ENCODE measurements at regions not wholly inside any gene's neighbourhood (a gene's known extent, or its start where the extent isn't known, plus 50 kb on each side); places are given as distances from the start of the nearest gene placed in this dataset.
"Not testable (repeated sequence)": the region's sequence is repeated elsewhere in the genome, so short reads cannot be mapped to it uniquely, and the experiment has no call there.

- ATAC-seq, result no peak
- Mint-ChIP-seq H3K4me1 (no peaks in the 10 kb centered on the region), H3K36me3 (ENCODE audit: low read depth) (no peaks in the 10 kb centered on the region), H3K4me3 (no peak overlapping the region), H3K27ac (no peak overlapping the region), H3K9me3 (peaks cover 9% of the 10 kb centered on the region), H3K27me3 (no peaks in the 10 kb centered on the region)
- no peak for DNase-seq
These were observed 224.6 kb downstream of the FAT3 start for GRCh38 chr11:92449222-92449621.

- DNase-seq, result no peak
- no peak for ATAC-seq
- H3K36me3 Mint-ChIP-seq (ENCODE audit: low read depth), result no peaks in the 10 kb centered on the region
These were observed 225.2 kb downstream of the FAT3 start for GRCh38 chr11:92449780-92450179.

DNA sequence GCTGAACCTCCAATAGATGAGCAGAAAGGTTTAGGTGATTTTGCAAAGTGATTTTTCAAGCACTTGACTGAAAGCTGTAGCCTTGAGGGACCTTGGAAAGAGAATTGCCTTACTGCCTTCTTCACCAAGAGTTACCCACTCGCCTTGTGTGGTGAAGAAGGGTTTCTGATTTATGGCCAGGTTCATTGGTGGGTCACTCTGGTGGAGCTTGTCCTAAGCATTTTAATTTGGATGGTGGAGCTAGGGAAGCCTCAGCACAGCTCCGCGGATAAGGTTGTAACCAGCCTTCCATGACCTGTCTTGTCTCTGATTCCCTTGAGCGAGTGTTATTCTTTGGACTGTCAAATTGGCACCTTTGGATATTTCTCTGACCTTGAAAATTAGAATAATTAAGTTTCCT lies 226.4 kb downstream of the FAT3 start:
- Mint-ChIP-seq H3K27ac (no peak overlapping the region), H3K36me3 (ENCODE audit: low read depth) (no peaks in the 10 kb centered on the region), H3K9me3 (peaks cover 9% of the 10 kb centered on the region), H3K27me3 (no peaks in the 10 kb centered on the region), H3K4me1 (no peaks in the 10 kb centered on the region), H3K4me3 (no peak overlapping the region)
- DNase-seq, result no peak
- no peak for ATAC-seq

More at GRCh38 chr11:92449780-92450179, 225.2 kb downstream of the FAT3 start:
- Mint-ChIP-seq H3K27me3 (no peaks in the 10 kb centered on the region), H3K9me3 (peaks cover 9% of the 10 kb centered on the region), H3K27ac (no peak overlapping the region), H3K4me1 (no peaks in the 10 kb centered on the region), H3K4me3 (no peak overlapping the region)

DNA sequence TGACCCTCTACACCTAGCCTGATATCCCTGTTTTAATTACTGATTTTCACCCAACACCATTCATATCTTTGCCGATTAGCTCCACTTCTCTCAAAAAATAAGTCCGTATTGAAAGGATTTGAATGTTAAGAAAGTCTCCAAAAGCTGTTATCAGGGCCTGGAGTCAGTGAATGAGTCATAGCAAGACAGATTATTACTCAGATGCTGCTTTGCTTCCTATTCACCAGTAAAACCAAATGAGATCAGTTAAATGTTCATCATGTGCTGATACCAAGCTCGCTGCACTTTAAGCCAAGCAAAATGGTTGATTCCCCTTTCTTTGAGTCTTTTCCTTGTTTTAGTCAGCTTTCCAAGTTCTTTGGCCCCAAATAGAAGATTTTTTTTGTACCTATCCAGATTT lies 228.4 kb downstream of the FAT3 start:
- Mint-ChIP-seq H3K27ac (no peak overlapping the region), H3K4me1 (no peaks in the 10 kb centered on the region), H3K36me3 (ENCODE audit: low read depth) (no peaks in the 10 kb centered on the region), H3K4me3 (no peak overlapping the region), H3K9me3 (peaks cover 9% of the 10 kb centered on the region), H3K27me3 (no peaks in the 10 kb centered on the region)
- ATAC-seq (no peak), DNase-seq (no peak)

DNA sequence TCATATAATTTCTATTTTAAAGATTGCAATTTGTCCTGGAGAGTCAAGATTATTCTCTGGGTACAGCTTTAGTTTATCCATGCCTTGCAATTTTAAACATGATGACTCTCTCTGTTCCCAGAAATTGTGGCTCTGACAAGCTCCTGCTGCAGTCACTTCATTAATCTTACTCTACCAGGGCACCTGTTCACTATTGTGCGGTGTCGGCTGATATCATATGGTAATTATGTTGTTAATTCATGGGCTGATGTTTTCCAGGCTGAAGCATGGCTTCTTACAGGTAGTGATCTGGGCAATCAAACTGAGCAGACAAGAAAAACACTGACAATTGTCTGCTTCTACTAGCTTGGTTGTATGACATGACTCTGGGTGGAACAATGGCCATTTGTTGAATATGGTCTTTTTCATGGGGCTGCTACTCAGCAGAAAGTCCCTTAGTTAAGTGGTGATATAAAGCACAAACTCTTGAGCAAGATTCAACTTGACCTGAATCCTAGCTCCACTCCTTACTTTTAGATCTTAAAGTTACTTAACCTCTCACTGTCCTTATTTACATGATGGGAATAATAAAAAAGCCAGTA lies 230.7 kb downstream of the FAT3 start:
- Mint-ChIP-seq H3K27me3 (no peaks in the 10 kb centered on the region), H3K27ac (no peak overlapping the region), H3K4me3 (no peak overlapping the region), H3K4me1 (no peaks in the 10 kb centered on the region), H3K36me3 (ENCODE audit: low read depth) (no peaks in the 10 kb centered on the region), H3K9me3 (peaks cover 9% of the 10 kb centered on the region)
- no peak for DNase-seq
- no peak for ATAC-seq

DNA sequence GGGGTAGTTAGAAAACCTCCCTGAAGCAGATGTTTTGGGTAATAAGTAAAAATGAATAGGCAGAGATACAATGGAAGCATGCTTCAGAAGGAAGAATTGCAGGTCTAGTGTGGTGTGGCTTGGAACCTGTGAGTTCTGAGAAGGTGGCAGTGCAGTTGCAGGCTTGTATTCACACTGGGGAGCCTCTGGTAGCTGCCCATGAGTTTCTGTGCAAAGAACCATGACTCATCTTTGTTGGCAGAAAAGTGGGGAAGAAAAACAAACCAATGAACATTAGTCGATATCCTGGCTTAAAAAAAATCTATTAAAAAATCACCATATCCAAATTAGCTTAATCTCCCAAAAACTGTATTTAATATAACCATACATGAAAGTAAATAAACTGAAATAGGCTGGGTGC lies 232.6 kb downstream of the FAT3 start:
- Mint-ChIP-seq H3K27ac (no peak overlapping the region), H3K27me3 (no peaks in the 10 kb centered on the region), H3K9me3 (peaks cover 5% of the 10 kb centered on the region), H3K4me3 (no peak overlapping the region), H3K4me1 (no peaks in the 10 kb centered on the region), H3K36me3 (ENCODE audit: low read depth) (no peaks in the 10 kb centered on the region)
- ATAC-seq (no peak), DNase-seq (no peak)

DNA sequence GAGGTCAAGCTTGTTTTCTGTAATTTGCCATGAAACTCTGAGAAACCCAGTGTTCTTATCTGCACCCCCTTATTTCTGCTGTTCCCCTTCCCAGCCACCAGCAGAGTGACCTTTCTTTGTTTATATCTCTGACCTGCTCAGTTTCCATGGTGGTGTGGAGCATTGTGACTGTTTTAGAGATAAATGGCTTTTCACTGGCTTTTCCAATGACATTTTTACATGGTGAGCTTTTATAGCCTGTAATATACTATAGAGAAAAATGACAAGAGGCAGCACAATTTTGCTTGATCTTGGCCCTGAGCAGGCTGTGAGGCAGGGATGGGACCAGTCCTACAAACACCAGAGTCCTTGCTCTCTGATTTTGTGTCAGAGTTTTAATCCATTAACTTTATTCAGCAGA lies 233.9 kb downstream of the FAT3 start:
- ATAC-seq (no peak), DNase-seq (no peak)
- Mint-ChIP-seq H3K4me3 (no peak overlapping the region), H3K4me1 (no peaks in the 10 kb centered on the region), H3K9me3 (no peaks in the 10 kb centered on the region), H3K27ac (no peak overlapping the region), H3K36me3 (ENCODE audit: low read depth) (no peaks in the 10 kb centered on the region), H3K27me3 (no peaks in the 10 kb centered on the region)

DNA sequence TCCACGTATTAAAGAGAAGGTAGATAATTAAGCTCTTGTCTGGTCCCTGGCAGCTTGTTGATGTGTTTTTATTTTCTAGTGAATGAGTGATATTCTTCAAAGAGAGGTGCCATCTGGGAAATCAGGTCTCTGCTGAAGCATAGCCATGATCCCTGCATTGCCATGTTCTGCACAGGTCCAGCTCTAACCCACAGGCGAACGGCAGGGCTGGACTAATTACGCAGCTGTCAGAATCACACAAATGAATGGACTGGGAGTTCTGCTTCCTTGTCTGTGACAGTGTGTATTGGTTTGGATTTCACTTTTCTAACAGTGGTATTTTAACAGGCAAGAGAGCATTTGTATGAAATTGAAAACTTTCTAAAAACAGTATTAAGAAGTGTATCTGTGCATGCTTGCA lies 235.6 kb downstream of the FAT3 start:
- no peak overlapping the region for H3K4me3 Mint-ChIP-seq
- no peak overlapping the region for H3K27ac Mint-ChIP-seq
- H3K9me3 Mint-ChIP-seq, result no peaks in the 10 kb centered on the region
- H3K4me1 Mint-ChIP-seq, result no peaks in the 10 kb centered on the region
- DNase-seq (no peak), ATAC-seq (no peak)
- H3K36me3 Mint-ChIP-seq (ENCODE audit: low read depth), result no peaks in the 10 kb centered on the region
- peaks cover 2% of the 10 kb centered on the region for H3K27me3 Mint-ChIP-seq

- Mint-ChIP-seq H3K36me3 (ENCODE audit: low read depth) (no peaks in the 10 kb centered on the region), H3K9me3 (no peaks in the 10 kb centered on the region), H3K27me3 (peaks cover 2% of the 10 kb centered on the region), H3K27ac (no peak overlapping the region), H3K4me1 (no peaks in the 10 kb centered on the region), H3K4me3 (no peak overlapping the region)
- ATAC-seq, result no peak
- DNase-seq, result no peak
These were observed 236.8 kb downstream of the FAT3 start for GRCh38 chr11:92461447-92461846.

DNA sequence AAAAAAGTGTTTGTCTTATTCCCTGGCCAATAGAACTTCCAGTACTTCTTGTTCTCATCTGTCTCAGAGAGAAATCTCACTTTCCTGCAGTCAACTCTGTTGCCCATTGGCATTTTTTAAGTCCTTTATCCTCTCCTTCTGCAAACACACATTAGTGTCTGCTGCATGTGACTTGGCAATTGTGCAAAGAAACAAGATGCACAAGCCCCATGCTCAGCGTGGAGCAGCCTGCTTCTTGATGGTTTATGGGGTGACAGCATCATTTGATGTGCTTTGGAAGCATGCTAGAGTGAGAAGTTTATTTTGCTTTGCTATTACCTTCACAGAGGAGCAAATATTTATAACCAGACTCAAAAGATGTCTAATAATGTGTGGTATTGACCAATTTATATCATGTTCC lies 238.2 kb downstream of the FAT3 start:
- Mint-ChIP-seq H3K4me1 (no peaks in the 10 kb centered on the region), H3K36me3 (ENCODE audit: low read depth) (no peaks in the 10 kb centered on the region), H3K9me3 (no peaks in the 10 kb centered on the region), H3K4me3 (no peak overlapping the region), H3K27me3 (peaks cover 2% of the 10 kb centered on the region), H3K27ac (no peak overlapping the region)
- no peak for ATAC-seq
- DNase-seq, result no peak

DNA sequence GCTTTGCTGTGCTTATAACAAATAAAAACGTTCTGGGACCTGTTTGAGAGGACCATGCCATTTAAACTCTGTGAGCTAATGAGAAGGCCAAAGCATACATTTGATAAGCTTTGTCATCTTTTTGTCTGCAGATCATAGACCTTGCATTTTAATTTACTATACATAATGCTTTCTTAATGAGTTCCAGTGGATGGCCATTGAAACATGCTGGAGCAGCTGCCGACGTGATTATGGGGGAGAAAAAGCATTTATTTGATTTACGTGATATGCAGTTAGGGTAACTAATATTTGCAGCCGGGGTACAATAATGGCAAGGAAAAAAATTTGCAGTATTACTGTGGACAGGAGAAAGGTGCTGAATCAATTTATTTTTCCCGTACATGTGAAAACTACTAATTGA lies 240.2 kb downstream of the FAT3 start:
- ATAC-seq (no peak), DNase-seq (no peak)
- no peak overlapping the region for H3K27ac Mint-ChIP-seq
- no peaks in the 10 kb centered on the region for H3K9me3 Mint-ChIP-seq
- peaks cover 2% of the 10 kb centered on the region for H3K27me3 Mint-ChIP-seq
- no peaks in the 10 kb centered on the region for H3K4me1 Mint-ChIP-seq
- no peaks in the 10 kb centered on the region for H3K36me3 Mint-ChIP-seq (ENCODE audit: low read depth)
- H3K4me3 Mint-ChIP-seq, result no peak overlapping the region

GRCh38 chr11:92465410-92465809 lies 240.8 kb downstream of the FAT3 start:
- not testable (repeated sequence) for H3K9me3 Mint-ChIP-seq; DNase-seq; ATAC-seq; H3K27ac Mint-ChIP-seq; H3K4me3 Mint-ChIP-seq; H3K4me1 Mint-ChIP-seq; H3K36me3 Mint-ChIP-seq (ENCODE audit: low read depth); H3K27me3 Mint-ChIP-seq

- ATAC-seq (no peak), DNase-seq (no peak)
- Mint-ChIP-seq H3K27me3 (no peaks in the 10 kb centered on the region), H3K36me3 (ENCODE audit: low read depth) (no peaks in the 10 kb centered on the region), H3K27ac (no peak overlapping the region), H3K4me1 (no peaks in the 10 kb centered on the region), H3K9me3 (no peaks in the 10 kb centered on the region), H3K4me3 (no peak overlapping the region)
These were observed 249.1 kb downstream of the FAT3 start for GRCh38 chr11:92473736-92474135.

- Mint-ChIP-seq H3K4me3 (no peak overlapping the region), H3K27me3 (no peaks in the 10 kb centered on the region), H3K9me3 (no peaks in the 10 kb centered on the region), H3K36me3 (ENCODE audit: low read depth) (no peaks in the 10 kb centered on the region), H3K4me1 (no peaks in the 10 kb centered on the region), H3K27ac (no peak overlapping the region)
- ATAC-seq (no peak), DNase-seq (no peak)
These were observed 250.7 kb downstream of the FAT3 start for GRCh38 chr11:92475316-92475715.

DNA sequence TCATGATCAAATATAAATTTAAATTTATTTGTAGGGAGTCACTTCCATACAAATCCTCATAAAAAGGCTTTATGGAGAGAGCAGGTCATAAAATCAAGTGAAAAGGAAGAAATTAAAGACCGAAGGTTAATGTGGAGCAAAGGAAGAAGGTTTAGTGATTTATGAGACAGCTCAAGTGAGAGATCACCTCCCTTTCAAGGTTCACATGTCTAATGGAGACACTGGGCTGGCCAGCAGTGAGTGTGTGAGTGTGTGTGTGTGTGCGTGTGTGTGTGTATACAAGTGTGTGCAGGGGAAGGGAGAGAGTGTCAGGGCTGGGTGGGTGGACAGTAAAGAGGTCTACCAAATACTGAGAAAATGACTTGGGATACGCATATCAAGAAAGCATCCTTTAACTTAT lies 251.2 kb downstream of the FAT3 start:
- Mint-ChIP-seq H3K4me1 (no peaks in the 10 kb centered on the region), H3K27me3 (no peaks in the 10 kb centered on the region), H3K4me3 (no peak overlapping the region), H3K36me3 (ENCODE audit: low read depth) (no peaks in the 10 kb centered on the region), H3K27ac (no peak overlapping the region), H3K9me3 (no peaks in the 10 kb centered on the region)
- ATAC-seq, result no peak
- DNase-seq, result no peak

GRCh38 chr11:92477686-92478085 lies 253.1 kb downstream of the FAT3 start:
- H3K9me3 Mint-ChIP-seq, result no peaks in the 10 kb centered on the region
- DNase-seq, result no peak
- H3K27me3 Mint-ChIP-seq, result no peaks in the 10 kb centered on the region
- H3K4me3 Mint-ChIP-seq, result no peak overlapping the region
- no peaks in the 10 kb centered on the region for H3K4me1 Mint-ChIP-seq
- H3K27ac Mint-ChIP-seq, result no peak overlapping the region
- no peak for ATAC-seq
- no peaks in the 10 kb centered on the region for H3K36me3 Mint-ChIP-seq (ENCODE audit: low read depth)
